GM21737 (cell line): ENCODE measurements at regions not wholly inside any gene's neighbourhood (a gene's known extent, or its start where the extent isn't known, plus 50 kb on each side); places are given as distances from the start of the nearest gene placed in this dataset.
"Not testable (repeated sequence)": the region's sequence is repeated elsewhere in the genome, so short reads cannot be mapped to it uniquely, and the experiment has no call there.

Source experiments
- ATAC-seq: cut with Tn5 transposase; IDR thresholded peaks from one replicate; pipeline ENCODE4 v1.9.1; 2021; ENCODE audit warnings: mild to moderate bottlenecking, moderate library complexity; ENCODE audit not compliant: unreplicated experiment

GRCh38 chr2:13651684-13652131 is 935.0 kb downstream of the TRIB2 start:
- ATAC-seq: peak; percentile 78

GRCh38 chr2:13652531-13653313 is 936.0 kb downstream of the TRIB2 start:
- no peak for ATAC-seq

GRCh38 chr2:13654416-13654815 is 937.7 kb downstream of the TRIB2 start:
- no peak for ATAC-seq

- ATAC-seq: no peak
Observed at GRCh38 chr2:13660231-13660630, 943.5 kb downstream of the TRIB2 start.

- no peak for ATAC-seq
Observed at GRCh38 chr2:13662055-13662454, 945.3 kb downstream of the TRIB2 start.

- no peak for ATAC-seq
Observed at GRCh38 chr2:13666582-13667414, 950.1 kb downstream of the TRIB2 start.

- ATAC-seq: no peak
Observed at GRCh38 chr2:13667415-13667757, 950.6 kb downstream of the TRIB2 start.

- ATAC-seq: no peak
Observed at GRCh38 chr2:13669607-13670006, 952.9 kb downstream of the TRIB2 start.

- ATAC-seq: not testable (repeated sequence)
Observed at GRCh38 chr2:13673821-13674220, 957.1 kb downstream of the TRIB2 start.

- no peak for ATAC-seq
Observed at GRCh38 chr2:13676269-13676668, 956.2 kb upstream of the LRATD1 start.

- ATAC-seq: no peak
Observed at GRCh38 chr2:13681936-13682335, 950.6 kb upstream of the LRATD1 start.

- ATAC-seq: no peak
Observed at GRCh38 chr2:13682540-13683272, 949.8 kb upstream of the LRATD1 start.

- no peak for ATAC-seq
Observed at GRCh38 chr2:13686262-13686661, 946.3 kb upstream of the LRATD1 start.

GRCh38 chr2:13694673-13695072 is 937.8 kb upstream of the LRATD1 start:
- ATAC-seq: no peak

- ATAC-seq: no peak
Observed at GRCh38 chr2:13696601-13697000, 935.9 kb upstream of the LRATD1 start.

- ATAC-seq: no peak
Observed at GRCh38 chr2:13698847-13699246, 933.7 kb upstream of the LRATD1 start.

GRCh38 chr2:13699939-13700338 is 932.6 kb upstream of the LRATD1 start:
- not testable (repeated sequence) for ATAC-seq

GRCh38 chr2:13711154-13711553 is 921.4 kb upstream of the LRATD1 start:
- ATAC-seq: no peak

GRCh38 chr2:13714466-13714865 is 918.1 kb upstream of the LRATD1 start:
- ATAC-seq: no peak

GRCh38 chr2:13725945-13726344 is 906.6 kb upstream of the LRATD1 start:
- no peak for ATAC-seq

- no peak for ATAC-seq
Observed at GRCh38 chr2:13745330-13745729, 887.2 kb upstream of the LRATD1 start.
